ENCODE measurements at regions not wholly inside any gene's neighbourhood (a gene's known extent, or its start where the extent isn't known, plus 50 kb on each side); places are given as distances from the start of the nearest gene placed in this dataset.

GRCh38 chr5:155826611-155827507, 500.1 kb upstream of the SGCD start:
- TF ChIP-seq GATA2 (IDR thresholded peaks at IDR 0.05; ENCODE audit: low read depth, low read length) (no peak), GATA3 (IDR thresholded peaks at IDR 0.05; ENCODE audit: low read depth, low read length) (no peak)

- TF ChIP-seq GATA2 (IDR thresholded peaks at IDR 0.05; ENCODE audit: low read depth, low read length) (no peak), GATA3 (IDR thresholded peaks at IDR 0.05; ENCODE audit: low read depth, low read length) (no peak)
These were observed 499.0 kb upstream of the SGCD start for GRCh38 chr5:155827949-155828348.

DNA sequence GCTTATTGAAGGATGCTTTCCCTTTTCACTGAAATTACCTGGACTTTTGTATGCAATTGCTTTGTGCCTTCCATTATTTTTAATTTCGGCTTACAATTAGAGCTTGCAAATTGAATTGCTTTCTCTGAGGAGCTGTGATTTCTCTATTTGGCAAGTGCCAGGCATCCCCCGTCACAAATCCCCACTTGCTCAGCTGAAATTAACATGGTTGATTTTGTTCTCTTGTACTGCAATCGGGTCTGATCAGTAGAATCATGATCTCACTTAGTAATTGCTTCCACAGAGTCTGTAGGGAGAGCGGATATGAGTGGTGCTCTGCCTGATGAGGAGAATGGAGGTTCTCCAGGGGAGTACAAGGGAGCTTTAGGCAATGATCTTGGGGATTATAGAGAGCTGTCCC, 495.5 kb upstream of the SGCD start:
- no peak for TF ChIP-seq GATA3 (IDR thresholded peaks at IDR 0.05; ENCODE audit: low read depth, low read length)

GRCh38 chr5:155833287-155833686, 493.7 kb upstream of the SGCD start:
- TF ChIP-seq GATA3 (IDR thresholded peaks at IDR 0.05; ENCODE audit: low read depth, low read length) (no peak), GATA2 (IDR thresholded peaks at IDR 0.05; ENCODE audit: low read depth, low read length) (no peak)

- TF ChIP-seq GATA3 (IDR thresholded peaks at IDR 0.05; ENCODE audit: low read depth, low read length): no peak
- no peak for TF ChIP-seq GATA2 (IDR thresholded peaks at IDR 0.05; ENCODE audit: low read depth, low read length)
These were observed 492.5 kb upstream of the SGCD start for GRCh38 chr5:155834271-155834975.

- no peak for TF ChIP-seq GATA2 (IDR thresholded peaks at IDR 0.05; ENCODE audit: low read depth, low read length)
- TF ChIP-seq GATA3 (IDR thresholded peaks at IDR 0.05; ENCODE audit: low read depth, low read length): no peak
These were observed 490.7 kb upstream of the SGCD start for GRCh38 chr5:155836089-155836803.

- TF ChIP-seq GATA3 (IDR thresholded peaks at IDR 0.05; ENCODE audit: low read depth, low read length): no peak
These were observed 488.6 kb upstream of the SGCD start for GRCh38 chr5:155838394-155838793.

DNA sequence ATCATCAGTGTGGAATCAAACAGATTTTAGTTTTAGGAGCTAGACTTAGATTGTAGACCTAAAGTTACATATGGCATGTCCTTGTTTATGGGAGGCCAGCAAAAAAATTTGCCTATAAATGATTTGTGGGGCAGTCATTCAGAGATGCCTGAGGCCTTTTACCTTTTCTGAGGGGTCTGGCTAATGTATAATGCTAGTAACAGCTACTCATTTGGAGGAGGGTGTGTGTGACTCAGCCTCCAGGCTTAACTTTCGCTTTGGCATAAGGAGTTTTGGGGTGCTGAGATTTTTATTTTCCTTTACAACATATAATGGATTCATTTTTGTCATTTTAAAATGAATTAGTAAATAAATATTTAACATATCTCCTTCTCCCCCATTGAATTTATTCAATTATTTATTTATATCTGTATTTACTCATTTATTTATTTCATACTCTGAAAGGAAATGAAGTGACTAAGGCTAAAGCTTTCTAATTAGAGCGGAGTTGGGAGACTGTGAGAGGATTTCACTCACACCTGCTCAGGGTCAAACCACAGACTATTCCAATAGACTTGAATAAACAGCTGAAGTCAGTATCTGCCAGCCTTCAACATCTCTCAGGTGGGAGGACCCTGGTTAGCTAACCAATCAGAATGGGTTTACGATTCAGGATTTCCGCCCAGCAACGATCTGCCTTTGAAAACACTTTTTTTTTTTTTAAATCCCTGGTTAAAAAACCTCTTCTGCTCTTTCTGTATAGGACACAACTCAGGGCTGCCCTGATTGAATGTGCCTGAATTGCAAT, 487.5 kb upstream of the SGCD start:
- no peak for TF ChIP-seq GATA3 (IDR thresholded peaks at IDR 0.05; ENCODE audit: low read depth, low read length)
- no peak for TF ChIP-seq GATA2 (IDR thresholded peaks at IDR 0.05; ENCODE audit: low read depth, low read length)

- TF ChIP-seq GATA2 (IDR thresholded peaks at IDR 0.05; ENCODE audit: low read depth, low read length) (no peak), GATA3 (IDR thresholded peaks at IDR 0.05; ENCODE audit: low read depth, low read length) (no peak)
These were observed 482.4 kb upstream of the SGCD start for GRCh38 chr5:155844542-155844941.

GRCh38 chr5:155850370-155850769, 476.6 kb upstream of the SGCD start:
- TF ChIP-seq GATA3 (IDR thresholded peaks at IDR 0.05; ENCODE audit: low read depth, low read length) (no peak), GATA2 (IDR thresholded peaks at IDR 0.05; ENCODE audit: low read depth, low read length) (no peak)

GRCh38 chr5:155866971-155867370, 460.0 kb upstream of the SGCD start:
- TF ChIP-seq GATA2 (IDR thresholded peaks at IDR 0.05; ENCODE audit: low read depth, low read length) (no peak), GATA3 (IDR thresholded peaks at IDR 0.05; ENCODE audit: low read depth, low read length) (no peak)

- no peak for TF ChIP-seq GATA2 (IDR thresholded peaks at IDR 0.05; ENCODE audit: low read depth, low read length)
- TF ChIP-seq GATA3 (IDR thresholded peaks at IDR 0.05; ENCODE audit: low read depth, low read length): no peak
These were observed 459.4 kb upstream of the SGCD start for GRCh38 chr5:155867522-155868088.

DNA sequence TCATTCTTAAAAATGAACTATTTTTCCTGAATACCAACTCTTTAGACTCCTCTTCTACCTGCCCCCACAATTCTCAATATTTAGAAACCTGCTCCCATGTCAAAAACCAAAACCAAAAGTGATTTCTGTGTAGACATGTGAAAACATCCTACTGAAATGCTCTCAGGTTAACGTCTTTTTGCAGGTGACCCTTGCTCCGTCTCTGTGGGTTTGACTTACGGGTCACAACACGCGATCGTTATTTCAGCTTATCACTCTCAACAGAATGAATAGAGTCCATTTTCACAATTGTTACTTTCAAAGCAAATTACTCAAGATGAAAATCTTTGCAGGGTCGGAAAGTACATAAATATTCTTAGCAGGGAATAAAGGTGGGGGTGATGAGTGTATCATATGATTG, 456.3 kb upstream of the SGCD start:
- TF ChIP-seq GATA2 (IDR thresholded peaks at IDR 0.05; ENCODE audit: low read depth, low read length) (no peak), GATA3 (IDR thresholded peaks at IDR 0.05; ENCODE audit: low read depth, low read length) (no peak)

Measured in SH-SY5Y (cell line).